Neutrophil (primary cell): ENCODE measurements at regions not wholly inside any gene's neighbourhood (a gene's known extent, or its start where the extent isn't known, plus 50 kb on each side); places are given as distances from the start of the nearest gene placed in this dataset.

Experiments used
- H3K27ac ChIP-seq: fragments of 200-600 bp; sonication (generic); 2 replicates; pipeline ENCODE4 v1.5.1; 2016; ENCODE audit warnings: mild to moderate bottlenecking, moderate library complexity
- H3K27me3 ChIP-seq: fragments of 200-600 bp; sonication (generic); 2 replicates; pipeline ENCODE4 v1.6.0; 2016; ENCODE audit warnings: mild to moderate bottlenecking
- H3K36me3 ChIP-seq: fragments of 200-600 bp; sonication (generic); 2 replicates; pipeline ENCODE4 v1.5.1; 2017
- H3K4me1 ChIP-seq, 2 experiments: fragments of 200-600 bp in 1 of 2; sonication (generic) in 1 of 2; 1 replicate in 1 of 2; 2 replicates in 1 of 2; pipeline versions ENCODE4 v1.5.1 to v1.6.1; 2013 to 2016; ENCODE audit warnings: low read depth in 1 of 2, low read length in 1 of 2, mild to moderate bottlenecking in 1 of 2, moderate library complexity in 1 of 2; ENCODE audit not compliant: control insufficient read depth in 1 of 2, insufficient read depth in 1 of 2
- H3K4me3 ChIP-seq, 2 experiments: fragments of 200-600 bp in 1 of 2; sonication (generic) in 1 of 2; 1 replicate in 1 of 2; 2 replicates in 1 of 2; pipeline ENCODE4 v1.5.1; 2013 to 2016; ENCODE audit warnings: low read depth in 1 of 2, low read length in 1 of 2, mild to moderate bottlenecking in 1 of 2, moderate library complexity in 1 of 2
- H3K9me3 ChIP-seq: fragments of 200-600 bp; sonication (generic); 2 replicates; pipeline ENCODE4 v1.5.1; 2016
- TF ChIP-seq, protein P1 (sequence below): fragments of 200-600 bp; sonication (generic); IDR thresholded peaks from 2 replicates; pipeline ENCODE4 v1.5.1; 2016; ENCODE audit warnings: antibody characterized with exemption

GRCh38 chr4:117334451-117335188 is 249.2 kb upstream of the TRAM1L1 start:
- Histone ChIP-seq H3K27me3 (no peaks in the 10 kb centered on the region), H3K9me3 (no peaks in the 10 kb centered on the region), H3K27ac (no peak overlapping the region), H3K36me3 (no peaks in the 10 kb centered on the region), H3K4me3 (no peak overlapping the region), H3K4me1 (no peaks in the 10 kb centered on the region)
- TF ChIP-seq, protein P1, sequence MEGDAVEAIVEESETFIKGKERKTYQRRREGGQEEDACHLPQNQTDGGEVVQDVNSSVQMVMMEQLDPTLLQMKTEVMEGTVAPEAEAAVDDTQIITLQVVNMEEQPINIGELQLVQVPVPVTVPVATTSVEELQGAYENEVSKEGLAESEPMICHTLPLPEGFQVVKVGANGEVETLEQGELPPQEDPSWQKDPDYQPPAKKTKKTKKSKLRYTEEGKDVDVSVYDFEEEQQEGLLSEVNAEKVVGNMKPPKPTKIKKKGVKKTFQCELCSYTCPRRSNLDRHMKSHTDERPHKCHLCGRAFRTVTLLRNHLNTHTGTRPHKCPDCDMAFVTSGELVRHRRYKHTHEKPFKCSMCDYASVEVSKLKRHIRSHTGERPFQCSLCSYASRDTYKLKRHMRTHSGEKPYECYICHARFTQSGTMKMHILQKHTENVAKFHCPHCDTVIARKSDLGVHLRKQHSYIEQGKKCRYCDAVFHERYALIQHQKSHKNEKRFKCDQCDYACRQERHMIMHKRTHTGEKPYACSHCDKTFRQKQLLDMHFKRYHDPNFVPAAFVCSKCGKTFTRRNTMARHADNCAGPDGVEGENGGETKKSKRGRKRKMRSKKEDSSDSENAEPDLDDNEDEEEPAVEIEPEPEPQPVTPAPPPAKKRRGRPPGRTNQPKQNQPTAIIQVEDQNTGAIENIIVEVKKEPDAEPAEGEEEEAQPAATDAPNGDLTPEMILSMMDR = no peak

DNA sequence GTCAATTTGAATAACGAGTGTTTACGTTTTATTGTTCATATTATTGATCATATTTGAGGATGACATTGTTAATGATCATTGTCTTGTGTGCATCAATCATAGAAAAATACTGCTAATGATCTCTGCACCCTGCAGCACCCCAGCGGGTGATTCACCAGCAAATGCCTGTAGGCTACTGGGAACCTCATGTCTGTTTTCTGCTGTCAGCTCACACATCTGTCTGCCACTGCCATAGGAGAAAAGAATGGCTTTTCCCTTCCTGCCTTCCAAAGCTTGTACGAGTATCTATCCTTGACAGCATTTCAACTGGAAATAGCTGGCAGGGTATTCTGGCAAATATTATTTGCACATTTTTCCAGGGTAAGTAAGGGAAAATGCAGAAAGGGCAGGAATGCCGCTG is 272.1 kb upstream of the TRAM1L1 start:
- H3K36me3 ChIP-seq = no peaks in the 10 kb centered on the region
- H3K4me1 ChIP-seq = no peaks in the 10 kb centered on the region
- no peak overlapping the region for H3K4me3 ChIP-seq
- no peak overlapping the region for H3K27ac ChIP-seq
- no peaks in the 10 kb centered on the region for H3K27me3 ChIP-seq
- H3K9me3 ChIP-seq = no peaks in the 10 kb centered on the region
- TF ChIP-seq, protein P1 = no peak

DNA sequence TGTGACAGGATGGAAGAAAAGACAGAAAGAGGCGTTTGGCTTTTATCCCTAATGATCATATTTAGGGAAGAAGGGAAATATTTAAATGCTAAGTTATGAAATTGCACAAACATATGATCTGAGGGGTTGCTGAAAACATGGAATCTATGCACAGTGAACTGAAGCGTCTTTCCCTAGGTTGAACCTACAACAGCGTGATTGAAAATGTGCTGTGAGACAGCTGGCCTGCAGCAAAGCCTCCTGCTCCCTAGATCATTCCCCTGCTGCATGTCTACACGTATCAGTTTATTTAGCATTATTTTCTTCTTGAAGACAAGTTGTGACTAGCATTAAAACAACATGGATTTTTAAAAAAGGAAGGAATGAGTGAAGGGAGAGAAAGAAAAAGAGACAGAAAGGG is 272.5 kb upstream of the TRAM1L1 start:
- TF ChIP-seq, protein P1 = no peak
- no peak overlapping the region for H3K4me3 ChIP-seq

GRCh38 chr4:117370944-117371668 is 285.7 kb upstream of the TRAM1L1 start:
- no peak overlapping the region for H3K27ac ChIP-seq
- no peaks in the 10 kb centered on the region for H3K9me3 ChIP-seq
- TF ChIP-seq, protein P1 = no peak
- H3K36me3 ChIP-seq = no peaks in the 10 kb centered on the region
- no peak overlapping the region for H3K4me3 ChIP-seq
- no peaks in the 10 kb centered on the region for H3K27me3 ChIP-seq
- H3K4me1 ChIP-seq = no peaks in the 10 kb centered on the region

More for the DNA sequence above, 272.5 kb upstream of the TRAM1L1 start:
- Histone ChIP-seq H3K27me3 (no peaks in the 10 kb centered on the region), H3K27ac (no peak overlapping the region), H3K4me1 (no peaks in the 10 kb centered on the region), H3K36me3 (no peaks in the 10 kb centered on the region), H3K9me3 (no peaks in the 10 kb centered on the region)

DNA sequence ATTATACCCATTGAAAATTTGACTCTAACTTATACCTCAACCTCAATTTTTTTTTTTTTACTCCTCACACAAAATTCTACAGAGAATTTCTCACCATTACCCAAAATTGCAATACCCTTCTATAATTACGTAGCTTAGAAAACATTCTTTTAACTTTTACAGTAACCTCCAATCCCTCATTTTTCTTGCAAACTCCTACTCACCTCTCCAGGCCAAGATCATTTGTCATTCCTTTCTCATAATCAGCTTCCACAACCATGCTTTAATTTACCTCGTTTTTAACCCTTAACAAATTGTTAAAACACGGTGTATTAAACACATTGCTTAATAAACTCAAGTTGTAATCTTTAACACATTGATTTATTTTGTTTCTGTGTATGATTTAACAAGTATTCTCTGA is 289.7 kb upstream of the TRAM1L1 start:
- Histone ChIP-seq H3K4me3 (no peak overlapping the region), H3K36me3 (no peaks in the 10 kb centered on the region), H3K4me1 (no peaks in the 10 kb centered on the region), H3K27ac (no peak overlapping the region), H3K9me3 (no peaks in the 10 kb centered on the region), H3K27me3 (no peaks in the 10 kb centered on the region)
- TF ChIP-seq, protein P1 = no peak
